Left lobe of liver (tissue), 2 donors: ENCODE measurements at regions not wholly inside any gene's neighbourhood (a gene's known extent, or its start where the extent isn't known, plus 50 kb on each side); places are given as distances from the start of the nearest gene placed in this dataset.

Experiments used
- ATAC-seq: fragments of 200-7000 bp; cut with Tn5 transposase; one replicate; pipeline ENCODE4 v1.9.1; 2020; ENCODE audit warnings: mild to moderate bottlenecking, moderate library complexity
- DNase-seq: peaks from one replicate; pipeline ENCODE4 v3.0.0-alpha.2; 2020; ENCODE audit warnings: low spot score
- donor health status: DM: no; HTN: no; CAD: no; lungs with moderate emphysema.
- donor health status: DM: no; HTN: yes; CAD: no.

GRCh38 chr6:71114986-71115385 lies 158.1 kb upstream of the B3GAT2 start:
- ATAC-seq, result no peak
- no peak for DNase-seq

DNA sequence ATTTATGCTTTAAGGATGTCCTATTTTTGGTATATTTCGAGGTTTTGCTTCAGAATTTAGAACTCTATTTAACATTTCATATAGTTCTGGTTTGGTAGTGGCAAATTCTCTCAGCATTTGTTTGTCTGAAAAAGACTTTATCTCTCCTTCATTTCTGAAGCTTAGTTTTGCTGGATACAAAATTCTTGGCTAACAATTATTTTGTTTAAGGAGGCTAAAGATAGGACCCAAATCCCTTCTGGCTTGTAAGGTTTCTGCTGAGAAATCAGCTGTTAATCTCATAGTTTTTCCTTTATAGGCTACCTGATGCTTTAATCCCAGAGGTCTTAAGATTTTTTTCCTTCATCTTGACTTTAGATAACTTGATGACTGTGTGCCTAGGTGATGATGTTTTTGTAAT lies 162.7 kb upstream of the B3GAT2 start:
- DNase-seq (no peak), ATAC-seq (no peak)

GRCh38 chr6:71123051-71123450 lies 165.6 kb upstream of the OGFRL1 start:
- no peak for DNase-seq
- no peak for ATAC-seq

GRCh38 chr6:71124340-71124739 lies 164.3 kb upstream of the OGFRL1 start:
- no peak for DNase-seq
- no peak for ATAC-seq

DNA sequence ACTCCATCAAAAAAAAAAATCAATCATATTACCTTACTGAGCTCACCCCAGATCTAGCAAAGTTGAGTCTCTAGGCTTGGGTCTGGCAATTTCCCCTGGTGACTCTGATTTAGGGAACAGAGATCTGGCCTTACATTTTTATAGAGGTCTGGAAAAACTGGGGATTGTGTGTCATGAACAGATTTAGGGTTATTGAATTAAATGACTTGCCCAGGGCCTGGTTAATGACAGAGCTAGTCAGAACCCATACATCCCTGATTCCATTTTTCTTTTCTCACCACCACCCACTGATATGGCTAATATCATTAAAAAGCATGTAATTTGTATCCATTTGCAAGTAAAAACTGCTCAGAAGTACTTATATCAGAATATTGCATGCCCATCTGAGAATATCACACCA lies 163.4 kb upstream of the OGFRL1 start:
- no peak for ATAC-seq

DNA sequence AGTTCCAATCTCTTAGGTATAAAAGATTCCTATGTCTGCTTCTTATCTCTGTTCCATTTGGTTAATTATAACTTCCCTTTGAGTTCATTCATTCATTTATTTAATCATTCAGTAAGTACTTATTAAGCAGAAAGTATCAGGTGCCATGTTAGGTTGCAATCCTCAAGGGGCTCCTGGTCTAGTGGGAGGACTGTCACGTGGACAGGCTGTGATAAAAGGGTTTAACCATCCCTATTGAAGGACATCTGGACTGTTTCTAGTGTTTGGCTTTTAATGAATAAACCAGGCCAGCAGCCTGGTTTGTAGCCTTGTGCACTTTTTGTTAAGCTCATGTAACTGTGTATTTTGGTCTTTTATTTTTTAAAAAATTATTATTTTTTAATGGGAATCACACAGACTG lies 162.1 kb upstream of the OGFRL1 start:
- DNase-seq (no peak), ATAC-seq (no peak)

More for the DNA sequence above, 163.4 kb upstream of the OGFRL1 start:
- no peak for DNase-seq

GRCh38 chr6:71127374-71127773 lies 161.2 kb upstream of the OGFRL1 start:
- ATAC-seq (no peak), DNase-seq (no peak)

DNA sequence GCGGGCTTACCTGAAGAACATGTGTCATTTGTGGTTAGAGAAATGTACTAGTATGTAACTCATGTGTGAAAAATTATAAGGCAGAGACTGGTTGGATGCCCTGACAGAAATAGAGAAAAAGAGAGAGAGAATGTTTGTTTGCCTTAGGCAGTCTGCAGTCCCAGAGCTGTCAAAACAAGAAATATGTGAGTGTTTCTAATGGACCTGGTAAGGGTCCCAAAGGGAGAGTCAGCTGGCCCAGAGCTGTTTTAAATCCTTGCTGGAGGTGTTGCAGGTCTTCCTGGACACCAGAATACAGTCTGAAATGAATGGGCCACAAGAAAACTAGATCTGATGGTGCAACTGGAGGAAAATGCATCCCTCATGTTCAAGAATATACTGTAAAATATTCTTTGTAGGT lies 158.3 kb upstream of the OGFRL1 start:
- ATAC-seq, result no peak
- DNase-seq, result no peak

DNA sequence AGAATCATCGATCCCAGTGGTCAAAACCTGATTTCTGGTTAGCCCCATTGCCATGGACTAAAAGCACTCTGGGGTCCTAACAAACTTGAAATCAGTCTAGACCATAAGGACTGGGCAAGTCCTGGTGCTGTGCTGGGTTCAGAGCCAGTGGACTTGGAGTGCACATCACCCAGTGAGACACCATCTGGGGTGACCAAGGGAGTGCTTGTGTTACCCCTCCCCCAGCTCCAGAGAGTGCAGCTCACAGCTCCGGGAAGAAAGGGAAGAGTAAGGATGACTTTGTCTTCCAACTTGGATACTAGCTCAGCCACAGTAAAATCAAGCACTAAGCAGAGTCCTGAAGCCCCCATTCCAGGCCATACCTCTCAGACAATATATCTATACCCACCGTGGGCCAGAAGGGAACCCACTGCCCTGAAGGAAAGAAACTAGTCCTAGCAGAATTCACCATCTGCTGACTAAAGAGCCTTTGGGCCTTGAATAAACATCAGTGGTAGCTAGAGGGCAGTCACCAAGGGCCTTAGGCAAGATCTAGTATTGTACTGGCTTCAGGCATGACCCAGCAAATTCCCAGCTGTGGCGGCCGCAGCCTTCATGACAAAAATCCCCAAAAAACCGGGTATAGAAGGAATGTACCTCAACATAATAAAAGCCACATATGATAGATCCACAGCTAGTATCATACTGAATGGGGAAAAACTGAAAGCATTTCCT lies 153.5 kb upstream of the OGFRL1 start:
- DNase-seq (no peak), ATAC-seq (no peak)

DNA sequence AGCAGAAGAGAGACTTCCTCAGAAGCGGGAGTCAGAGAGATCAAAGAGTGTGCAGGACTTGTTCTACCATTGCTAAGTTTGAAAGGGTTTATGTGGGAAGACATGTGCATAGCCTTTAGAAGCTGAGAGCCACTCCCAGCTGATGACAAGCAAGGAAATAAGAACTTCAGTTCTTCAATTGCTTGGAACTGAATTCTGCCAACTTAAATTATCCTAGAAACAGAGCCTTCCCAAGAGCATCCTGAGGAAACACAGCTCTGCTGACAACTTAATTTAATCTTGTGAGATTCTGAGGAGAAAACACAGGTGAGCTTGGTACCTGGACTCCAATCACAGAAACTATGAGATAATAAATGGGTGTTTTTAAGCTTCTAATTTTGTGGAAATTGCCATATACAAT lies 150.6 kb upstream of the OGFRL1 start:
- ATAC-seq, result no peak
- DNase-seq, result no peak

GRCh38 chr6:71138376-71138775 lies 150.2 kb upstream of the OGFRL1 start:
- no peak for DNase-seq

GRCh38 chr6:71139249-71139648 lies 149.4 kb upstream of the OGFRL1 start:
- DNase-seq (no peak), ATAC-seq (no peak)

More at GRCh38 chr6:71138376-71138775, 150.2 kb upstream of the OGFRL1 start:
- ATAC-seq, result no peak

DNA sequence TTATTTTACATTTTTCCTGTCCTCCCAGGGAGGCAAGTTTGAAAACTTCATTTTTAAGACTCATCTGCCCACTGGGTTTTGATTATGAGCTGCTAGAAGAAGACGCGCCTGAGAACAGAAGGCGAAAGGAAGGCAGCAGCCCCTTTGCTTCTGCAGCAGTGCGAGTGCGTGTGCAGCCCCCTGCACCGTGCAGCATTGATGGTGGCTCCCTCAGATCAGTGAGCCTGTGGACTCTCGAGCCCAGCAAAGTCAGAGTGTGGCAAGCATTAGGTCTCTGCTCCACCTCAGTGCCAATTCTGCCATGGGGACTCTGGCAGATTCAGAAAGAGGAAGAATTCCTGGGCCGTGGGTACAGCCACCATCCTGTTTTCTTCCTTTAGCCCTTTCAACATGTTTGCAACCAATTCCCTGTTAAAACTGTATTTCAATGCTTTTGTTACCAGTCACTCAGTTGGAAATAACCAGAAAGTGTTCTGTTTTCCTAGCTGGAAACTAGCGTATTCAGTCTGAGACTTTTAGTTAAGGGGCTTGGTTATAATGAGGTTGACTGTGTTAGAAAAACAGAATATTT lies 134.8 kb upstream of the OGFRL1 start:
- no peak for DNase-seq

GRCh38 chr6:71157345-71157744 lies 131.3 kb upstream of the OGFRL1 start:
- ATAC-seq (no peak), DNase-seq (no peak)

More for the DNA sequence above, 134.8 kb upstream of the OGFRL1 start:
- no peak for ATAC-seq

GRCh38 chr6:71164890-71165289 lies 123.7 kb upstream of the OGFRL1 start:
- ATAC-seq, result no peak
- DNase-seq, result no peak

GRCh38 chr6:71168233-71168765 lies 120.3 kb upstream of the OGFRL1 start:
- DNase-seq, result no peak
- no peak for ATAC-seq

DNA sequence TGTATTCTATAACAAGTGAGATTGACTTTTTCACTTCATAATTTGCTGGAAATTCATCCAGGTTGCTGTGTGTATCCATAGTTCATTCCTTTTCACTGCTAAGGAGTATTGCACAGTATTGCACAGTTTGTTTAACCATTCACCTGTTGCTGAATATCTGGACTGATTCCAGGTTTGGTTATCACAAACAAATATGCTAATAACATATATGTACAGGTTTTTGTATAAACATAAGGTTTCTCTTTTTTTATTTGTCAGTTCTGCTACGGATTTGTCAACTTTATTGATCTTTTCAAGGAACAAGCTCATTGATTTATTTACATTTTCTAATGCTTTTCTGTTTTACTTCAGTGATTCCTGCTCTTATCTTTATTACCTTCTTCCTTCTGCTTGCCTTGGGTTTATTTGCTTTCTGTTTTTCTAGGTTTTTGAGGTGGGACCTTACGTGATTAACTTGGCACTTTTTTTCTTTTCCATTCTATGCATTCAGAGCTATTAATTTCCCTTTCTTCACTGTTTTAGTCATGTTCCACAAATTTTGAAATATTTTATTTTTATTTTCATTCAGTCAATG lies 117.0 kb upstream of the OGFRL1 start:
- ATAC-seq (no peak), DNase-seq (no peak)

GRCh38 chr6:71179249-71179885 lies 109.2 kb upstream of the OGFRL1 start:
- ATAC-seq (no peak), DNase-seq (no peak)

DNA sequence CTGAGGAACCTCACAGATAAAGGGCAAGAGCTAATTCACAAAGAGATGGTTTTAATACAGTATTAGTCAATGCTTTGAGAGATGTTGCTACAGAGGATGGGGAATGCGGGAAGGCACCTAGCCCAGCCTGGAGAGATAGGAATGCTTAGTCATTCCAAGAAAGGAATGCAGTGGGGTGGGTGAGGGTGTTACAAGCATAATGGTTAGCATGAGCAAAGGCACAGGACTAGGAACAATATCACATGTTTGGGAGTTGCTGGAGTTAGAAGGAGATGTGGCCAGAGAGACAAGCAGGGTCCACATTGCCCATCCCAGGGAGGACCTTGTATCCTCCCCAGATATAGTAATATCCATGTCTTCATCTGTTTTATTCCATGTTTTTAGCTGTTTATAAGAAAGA lies 107.0 kb upstream of the OGFRL1 start:
- DNase-seq (no peak), ATAC-seq (no peak)

DNA sequence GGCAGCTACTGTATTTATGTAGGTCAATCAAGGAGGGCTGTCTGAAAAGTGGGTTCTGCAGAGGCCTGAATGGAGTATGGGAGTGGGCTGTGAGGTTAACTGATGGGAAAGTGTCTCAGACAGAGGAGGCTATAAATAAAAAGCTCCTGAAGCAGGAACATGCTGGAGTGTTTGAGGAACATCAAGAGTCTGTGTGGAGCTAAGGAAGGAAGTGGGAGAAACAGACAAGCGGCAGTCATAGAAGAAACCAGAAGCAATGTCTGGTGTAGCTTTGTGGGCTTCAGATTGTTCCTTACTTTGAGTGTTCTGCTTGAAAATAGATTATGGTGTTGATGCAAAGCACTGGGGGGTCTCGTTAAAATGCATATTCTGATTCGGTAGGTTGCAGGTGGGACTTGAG lies 101.5 kb upstream of the OGFRL1 start:
- no peak for ATAC-seq
- no peak for DNase-seq

DNA sequence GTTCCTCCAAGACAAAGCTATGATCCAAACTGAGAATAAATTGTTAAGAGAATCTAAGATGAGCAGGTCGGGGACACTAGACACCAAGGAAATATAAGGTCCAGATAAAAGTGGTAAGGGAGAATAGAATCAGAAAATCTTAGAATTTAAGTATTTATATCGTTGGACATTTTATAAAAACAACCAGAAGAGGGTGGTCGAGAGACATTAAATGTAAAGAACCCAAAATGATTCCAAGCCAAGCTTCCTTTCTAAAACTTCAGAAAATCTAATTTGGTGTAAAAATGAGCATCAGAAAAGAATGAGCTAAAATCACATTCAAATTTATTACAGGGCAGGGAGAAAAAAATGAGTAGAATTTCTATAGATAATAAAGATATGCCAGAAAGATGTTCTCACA lies 97.8 kb upstream of the OGFRL1 start:
- DNase-seq, result no peak
- no peak for ATAC-seq

GRCh38 chr6:71194724-71195123 lies 93.9 kb upstream of the OGFRL1 start:
- ATAC-seq (no peak), DNase-seq (no peak)
